ENCODE measurements at regions not wholly inside any gene's neighbourhood (a gene's known extent, or its start where the extent isn't known, plus 50 kb on each side); places are given as distances from the start of the nearest gene placed in this dataset.

DNA sequence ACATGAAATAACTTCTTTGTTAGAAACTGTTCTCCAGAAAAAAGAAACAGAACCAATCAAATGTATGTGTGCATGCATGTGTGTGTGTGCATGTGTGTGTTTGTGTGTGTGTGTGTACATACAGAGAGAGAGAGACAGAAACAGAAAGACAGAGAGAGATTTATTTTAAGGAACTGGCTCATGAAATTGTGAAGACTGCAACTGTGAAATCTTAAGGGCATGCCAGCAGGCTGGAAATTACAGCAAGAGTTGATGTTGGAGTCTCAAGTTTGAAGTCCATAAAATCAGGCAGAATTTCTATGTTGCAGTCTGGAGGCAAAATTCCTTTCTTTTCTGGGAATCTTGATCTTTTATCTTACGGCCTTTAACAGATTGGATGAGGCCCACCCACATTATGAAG lies 168.9 kb upstream of the CDH20 start:
- TF ChIP-seq, protein P1, sequence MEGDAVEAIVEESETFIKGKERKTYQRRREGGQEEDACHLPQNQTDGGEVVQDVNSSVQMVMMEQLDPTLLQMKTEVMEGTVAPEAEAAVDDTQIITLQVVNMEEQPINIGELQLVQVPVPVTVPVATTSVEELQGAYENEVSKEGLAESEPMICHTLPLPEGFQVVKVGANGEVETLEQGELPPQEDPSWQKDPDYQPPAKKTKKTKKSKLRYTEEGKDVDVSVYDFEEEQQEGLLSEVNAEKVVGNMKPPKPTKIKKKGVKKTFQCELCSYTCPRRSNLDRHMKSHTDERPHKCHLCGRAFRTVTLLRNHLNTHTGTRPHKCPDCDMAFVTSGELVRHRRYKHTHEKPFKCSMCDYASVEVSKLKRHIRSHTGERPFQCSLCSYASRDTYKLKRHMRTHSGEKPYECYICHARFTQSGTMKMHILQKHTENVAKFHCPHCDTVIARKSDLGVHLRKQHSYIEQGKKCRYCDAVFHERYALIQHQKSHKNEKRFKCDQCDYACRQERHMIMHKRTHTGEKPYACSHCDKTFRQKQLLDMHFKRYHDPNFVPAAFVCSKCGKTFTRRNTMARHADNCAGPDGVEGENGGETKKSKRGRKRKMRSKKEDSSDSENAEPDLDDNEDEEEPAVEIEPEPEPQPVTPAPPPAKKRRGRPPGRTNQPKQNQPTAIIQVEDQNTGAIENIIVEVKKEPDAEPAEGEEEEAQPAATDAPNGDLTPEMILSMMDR (conservative IDR thresholded peaks at IDR 0.05; ENCODE audit: low read length) = no peak
- no peak for TF ChIP-seq EZH2phosphoT487 (IDR thresholded peaks at IDR 0.05; ENCODE audit: borderline replicate concordance, low read depth, low read length)

All from OCI-LY7 (cell line).